Astrocyte of the spinal cord (primary cell): ENCODE measurements at regions not wholly inside any gene's neighbourhood (a gene's known extent, or its start where the extent isn't known, plus 50 kb on each side); places are given as distances from the start of the nearest gene placed in this dataset.

Source experiments
- DNase-seq: peaks from one replicate; pipeline ENCODE4 v3.0.0; 2011; ENCODE audit warnings: low read depth, low spot score
- H3K4me3 ChIP-seq: 2 replicates; pipeline ENCODE4 v1.5.1; 2011; ENCODE audit warnings: low read depth, mild to moderate bottlenecking, low read length, moderate library complexity
- in situ Hi-C: cut with HindIII; loops from 2 replicates; pipeline ENCODE4 v1.10.0; 2017; ENCODE audit warnings: low sequenced_read_pairs
- TF ChIP-seq, protein P1 (sequence below): IDR thresholded peaks from 2 replicates; pipeline ENCODE4 v1.5.1; 2012; ENCODE audit warnings: low read depth, mild to moderate bottlenecking, low read length, inconsistent platforms

DNA sequence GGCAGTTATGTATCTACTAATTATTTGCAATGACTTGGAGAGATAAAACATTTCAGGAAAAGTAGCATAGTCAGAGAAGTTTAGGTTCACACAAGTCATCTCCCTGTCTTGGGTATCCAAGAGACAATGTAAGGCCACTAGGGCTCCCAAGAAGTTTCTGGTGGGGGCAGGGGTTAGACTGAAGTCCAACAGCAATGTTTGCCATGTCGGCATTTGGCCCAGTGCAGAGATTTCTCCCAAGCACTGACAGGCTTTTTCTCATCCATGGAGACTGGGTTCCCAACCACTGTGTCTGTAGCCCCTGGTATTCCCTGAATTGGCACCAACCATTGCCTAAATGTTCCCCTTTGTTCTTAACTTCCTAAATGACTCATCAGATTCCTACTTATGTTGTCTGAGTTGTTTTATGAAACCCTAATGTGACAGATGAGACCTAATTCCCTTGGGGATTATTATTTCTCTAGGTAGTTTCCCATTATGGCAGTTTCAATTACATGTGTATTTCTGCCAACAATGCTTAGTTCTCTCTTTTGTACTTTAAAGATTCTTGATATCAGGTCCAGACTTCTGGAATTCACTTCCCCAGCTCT, 103.6 kb upstream of the EGFLAM start:
- no peak for DNase-seq
- in situ Hi-C loops = no loop called here
- TF ChIP-seq, protein P1, sequence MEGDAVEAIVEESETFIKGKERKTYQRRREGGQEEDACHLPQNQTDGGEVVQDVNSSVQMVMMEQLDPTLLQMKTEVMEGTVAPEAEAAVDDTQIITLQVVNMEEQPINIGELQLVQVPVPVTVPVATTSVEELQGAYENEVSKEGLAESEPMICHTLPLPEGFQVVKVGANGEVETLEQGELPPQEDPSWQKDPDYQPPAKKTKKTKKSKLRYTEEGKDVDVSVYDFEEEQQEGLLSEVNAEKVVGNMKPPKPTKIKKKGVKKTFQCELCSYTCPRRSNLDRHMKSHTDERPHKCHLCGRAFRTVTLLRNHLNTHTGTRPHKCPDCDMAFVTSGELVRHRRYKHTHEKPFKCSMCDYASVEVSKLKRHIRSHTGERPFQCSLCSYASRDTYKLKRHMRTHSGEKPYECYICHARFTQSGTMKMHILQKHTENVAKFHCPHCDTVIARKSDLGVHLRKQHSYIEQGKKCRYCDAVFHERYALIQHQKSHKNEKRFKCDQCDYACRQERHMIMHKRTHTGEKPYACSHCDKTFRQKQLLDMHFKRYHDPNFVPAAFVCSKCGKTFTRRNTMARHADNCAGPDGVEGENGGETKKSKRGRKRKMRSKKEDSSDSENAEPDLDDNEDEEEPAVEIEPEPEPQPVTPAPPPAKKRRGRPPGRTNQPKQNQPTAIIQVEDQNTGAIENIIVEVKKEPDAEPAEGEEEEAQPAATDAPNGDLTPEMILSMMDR = no peak
- H3K4me3 ChIP-seq = no peak overlapping the region

DNA sequence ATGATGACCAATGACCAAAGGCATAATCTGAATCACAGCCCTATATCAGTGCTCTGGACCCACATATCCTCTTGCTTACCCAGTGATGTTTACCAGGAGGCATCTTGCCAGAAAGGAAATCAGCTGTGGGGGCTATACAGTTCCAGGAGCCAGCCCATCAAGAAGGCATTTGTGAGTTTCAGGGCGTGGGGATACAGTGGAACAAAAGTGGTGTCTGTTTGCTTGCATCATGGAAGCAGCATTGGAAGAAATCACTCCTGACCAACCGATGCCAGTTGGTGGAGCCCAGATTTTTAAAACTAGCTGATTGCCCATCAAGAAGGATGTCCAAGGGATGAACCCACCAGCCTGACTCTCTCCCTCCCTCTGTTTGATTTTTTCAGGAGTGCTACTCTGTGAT, 106.5 kb upstream of the EGFLAM start:
- TF ChIP-seq, protein P1 = no peak
- in situ Hi-C loops = no loop called here
- no peak for DNase-seq
- no peak overlapping the region for H3K4me3 ChIP-seq

DNA sequence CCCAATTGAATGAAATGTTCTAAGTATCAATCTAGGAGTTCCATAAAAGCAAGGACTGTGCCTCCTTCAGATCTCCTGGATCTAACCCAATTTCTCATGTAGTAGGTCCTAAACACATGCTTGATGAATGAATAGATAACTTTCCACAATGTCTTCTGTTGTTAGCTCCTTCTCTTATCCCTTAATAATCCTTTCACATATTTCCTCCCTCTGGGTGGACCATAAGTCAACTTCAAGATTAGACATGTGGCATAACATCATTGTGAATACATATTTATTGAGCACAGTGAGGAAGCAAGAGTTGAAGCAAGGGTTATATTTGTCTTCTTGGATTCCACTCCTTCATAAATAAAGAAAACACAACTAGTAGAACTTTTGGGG, 108.6 kb upstream of the EGFLAM start:
- H3K4me3 ChIP-seq = no peak overlapping the region
- TF ChIP-seq, protein P1 = no peak
- in situ Hi-C loops = no loop called here
- DNase-seq = no peak

DNA sequence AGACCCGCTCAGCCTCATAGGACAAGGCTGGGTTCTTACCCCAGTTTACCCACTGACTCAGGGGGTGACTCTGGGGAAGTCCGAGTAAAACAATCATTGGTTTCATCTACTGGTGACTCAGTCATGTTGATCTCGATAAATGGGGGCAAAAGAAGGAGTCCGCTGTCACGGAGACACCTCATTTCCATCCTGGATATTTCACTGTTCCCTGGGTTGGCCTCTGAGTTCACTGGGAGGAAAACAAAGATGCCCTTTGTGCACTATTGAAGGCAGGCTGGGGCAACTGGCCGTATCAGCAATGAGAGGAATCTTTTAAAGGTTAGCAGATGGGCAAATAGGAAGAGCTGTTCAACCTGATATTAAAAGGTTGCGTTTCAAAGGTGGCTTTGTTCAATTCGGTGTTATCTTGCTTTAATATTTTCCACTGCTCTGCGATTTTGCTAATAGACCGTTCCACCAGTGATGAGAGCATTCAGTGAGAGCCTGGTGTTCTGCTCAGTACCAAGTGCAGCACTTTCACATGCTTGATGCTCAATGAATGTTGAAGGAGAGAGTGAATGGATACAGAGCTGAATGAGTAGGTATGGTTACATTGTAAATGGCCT, 110.2 kb upstream of the EGFLAM start:
- in situ Hi-C loops = no loop called here
- DNase-seq = no peak
- TF ChIP-seq, protein P1 = no peak
- no peak overlapping the region for H3K4me3 ChIP-seq

DNA sequence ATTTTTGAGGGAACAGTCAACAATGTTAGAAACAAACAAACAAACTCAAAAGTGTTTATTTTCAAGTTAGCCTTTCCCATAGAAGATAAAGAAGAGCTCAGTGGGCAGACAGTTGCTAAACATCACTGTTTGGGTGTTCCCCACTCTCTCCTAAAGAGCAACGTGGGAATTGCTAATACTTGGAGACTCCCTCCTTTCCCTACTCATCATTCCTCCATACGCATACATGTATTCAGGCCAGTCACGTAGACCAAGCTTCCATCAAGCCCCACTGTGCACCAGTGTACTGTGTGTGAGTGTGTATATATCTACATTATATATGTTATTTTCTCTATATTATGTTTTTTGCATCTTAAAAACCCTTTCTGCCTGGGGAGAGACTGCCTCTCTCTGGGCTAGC, 115.0 kb upstream of the EGFLAM start:
- TF ChIP-seq, protein P1 = no peak
- no peak for DNase-seq
- H3K4me3 ChIP-seq = no peak overlapping the region
- in situ Hi-C loops = no loop called here

DNA sequence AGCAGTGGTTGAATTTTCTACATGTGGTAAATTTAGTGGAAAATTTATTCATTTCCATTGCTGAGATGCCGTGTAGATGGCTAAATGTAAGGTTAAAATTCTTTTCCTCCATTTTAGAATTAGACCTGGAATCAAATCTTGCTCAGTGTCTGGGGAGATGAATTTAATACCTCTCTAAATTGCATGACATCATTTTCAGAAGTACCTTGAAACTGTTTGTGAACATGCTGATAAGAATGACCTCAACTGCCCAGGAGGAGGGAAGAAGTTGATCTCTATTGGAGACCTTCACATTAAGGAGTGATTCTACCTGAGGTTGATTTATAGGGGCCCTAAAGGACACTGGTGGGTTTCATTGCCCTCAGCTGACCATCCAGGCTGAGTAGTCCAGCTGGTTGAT, 116.7 kb upstream of the EGFLAM start:
- in situ Hi-C loops = no loop called here
- TF ChIP-seq, protein P1 = no peak
- no peak for DNase-seq
- H3K4me3 ChIP-seq = no peak overlapping the region
